M059J (cell line): ENCODE measurements at regions not wholly inside any gene's neighbourhood (a gene's known extent, or its start where the extent isn't known, plus 50 kb on each side); places are given as distances from the start of the nearest gene placed in this dataset.
A peak's percentile ranks its signal among the peaks of the same experiment; 100 is the strongest.
"Not testable (repeated sequence)": the region's sequence is repeated elsewhere in the genome, so short reads cannot be mapped to it uniquely, and the experiment has no call there.

Experiments used
- DNase-seq: peaks from one replicate; pipeline ENCODE4 v3.0.0-alpha.2; 2012; ENCODE audit warnings: low read depth

- not testable (repeated sequence) for DNase-seq
Measured at GRCh38 chr7:128561116-128561722, 84.7 kb downstream of the METTL2B start.

- DNase-seq, result not testable (repeated sequence)
Measured at GRCh38 chr7:128562795-128563194, 86.2 kb downstream of the METTL2B start.

- DNase-seq, result not testable (repeated sequence)
Measured at GRCh38 chr7:128564123-128564700, 87.7 kb downstream of the METTL2B start.

GRCh38 chr7:128564932-128565864 is 88.7 kb downstream of the METTL2B start:
- not testable (repeated sequence) for DNase-seq

GRCh38 chr7:128575277-128575676 is 96.8 kb upstream of the GARIN1A start:
- DNase-seq, result not testable (repeated sequence)

- not testable (repeated sequence) for DNase-seq
Measured at GRCh38 chr7:128576953-128577352, 95.1 kb upstream of the GARIN1A start.

GRCh38 chr7:128579843-128580242 is 92.2 kb upstream of the GARIN1A start:
- not testable (repeated sequence) for DNase-seq

GRCh38 chr7:128581100-128581499 is 91.0 kb upstream of the GARIN1A start:
- peak; percentile 57 for DNase-seq

- DNase-seq, result not testable (repeated sequence)
Measured at GRCh38 chr7:128581825-128582561, 90.1 kb upstream of the GARIN1A start.

GRCh38 chr7:128586715-128587114 is 85.4 kb upstream of the GARIN1A start:
- not testable (repeated sequence) for DNase-seq

GRCh38 chr7:128591705-128592104 is 80.4 kb upstream of the GARIN1A start:
- DNase-seq, result no peak

GRCh38 chr7:128592209-128592608 is 79.9 kb upstream of the GARIN1A start:
- not testable (repeated sequence) for DNase-seq

GRCh38 chr7:128594061-128594460 is 78.0 kb upstream of the GARIN1A start:
- DNase-seq, result not testable (repeated sequence)

GRCh38 chr7:128596336-128597128 is 75.6 kb upstream of the GARIN1A start:
- peak; percentile 8 for DNase-seq

- not testable (repeated sequence) for DNase-seq
Measured at GRCh38 chr7:128598946-128599345, 73.1 kb upstream of the GARIN1A start.

- DNase-seq, result peak; percentile 52
Measured at GRCh38 chr7:128608678-128609421, 63.2 kb upstream of the GARIN1A start.

GRCh38 chr7:128613366-128613765 is 58.7 kb upstream of the GARIN1A start:
- DNase-seq, result not testable (repeated sequence)

- DNase-seq, result not testable (repeated sequence)
Measured at GRCh38 chr7:128614812-128615211, 57.3 kb upstream of the GARIN1A start.

GRCh38 chr7:128616799-128617198 is 55.3 kb upstream of the GARIN1A start:
- DNase-seq, result not testable (repeated sequence)
